OCI-LY3 (cell line): ENCODE measurements at regions not wholly inside any gene's neighbourhood (a gene's known extent, or its start where the extent isn't known, plus 50 kb on each side); places are given as distances from the start of the nearest gene placed in this dataset.

Experiments used
- H2AFZ ChIP-seq: fragments of 200-600, 300-600 bp; shearing (Covaris generic); 2 replicates; pipeline ENCODE4 v1.6.0; 2014; ENCODE audit warnings: antibody characterized with exemption, low read depth, low read length
- H3K27ac ChIP-seq: fragments of 200-600, 300-600 bp; sonication (generic); 2 replicates; pipeline ENCODE4 v1.5.1; 2014; ENCODE audit warnings: mild to moderate bottlenecking, low read length, moderate library complexity, mixed read lengths
- H3K27me3 ChIP-seq: fragments of 200-600, 300-600 bp; sonication (generic); 2 replicates; pipeline ENCODE4 v1.6.1; 2014; ENCODE audit warnings: low read depth, low read length, mixed read lengths
- H3K36me3 ChIP-seq: fragments of 200-600, 300-600 bp; sonication (generic); replicated peaks from 2 replicates; pipeline ENCODE3; 2014; ENCODE audit warnings: low read depth, low read length, mixed read lengths
- H3K4me1 ChIP-seq: fragments of 300-600, 200-600 bp; sonication (generic); 2 replicates; pipeline ENCODE4 v1.6.1; 2014; ENCODE audit warnings: low read length, mixed read lengths
- H3K4me2 ChIP-seq: fragments of 200-600, 300-600 bp; sonication (generic); 2 replicates; pipeline ENCODE4 v1.6.1; 2014; ENCODE audit warnings: low read length, mixed read lengths
- H3K4me3 ChIP-seq: fragments of 300-600, 200-600 bp; sonication (generic); 2 replicates; pipeline ENCODE4 v1.5.1; 2014; ENCODE audit warnings: antibody characterized with exemption, mild to moderate bottlenecking, low read length, moderate library complexity
- H3K79me2 ChIP-seq: fragments of 300-600, 200-600 bp; shearing (Covaris generic); 2 replicates; pipeline ENCODE4 v1.6.1; 2014; ENCODE audit warnings: mild to moderate bottlenecking, low read length, mixed read lengths
- H3K9ac ChIP-seq: fragments of 300-600, 200-600 bp; shearing (Covaris generic); 2 replicates; pipeline ENCODE4 v1.6.0; 2014; ENCODE audit warnings: mild to moderate bottlenecking, low read length, moderate library complexity
- H3K9me3 ChIP-seq: fragments of 200-600, 300-600 bp; shearing (Covaris generic); 2 replicates; pipeline ENCODE4 v1.6.1; 2014; ENCODE audit warnings: low read length, mixed read lengths; ENCODE audit not compliant: insufficient read depth
- H4K20me1 ChIP-seq: fragments of 200-600, 300-600 bp; sonication (generic); 2 replicates; pipeline ENCODE4 v1.6.1; 2016; ENCODE audit warnings: low read length, mixed read lengths; ENCODE audit not compliant: insufficient read depth
- CTCF ChIP-seq: fragments of 200-600, 300-600 bp; sonication (generic); IDR thresholded peaks from 2 replicates; pipeline ENCODE4 v1.5.1; 2014; ENCODE audit warnings: antibody characterized with exemption, low read length, low read depth
- EZH2phosphoT487 ChIP-seq: fragments of 200-600 bp; shearing (Covaris generic); IDR thresholded peaks from 2 replicates; pipeline ENCODE4 v1.6.1; 2018; ENCODE audit warnings: antibody characterized with exemption, mixed run types, low read depth

- H3K27me3 ChIP-seq = no peaks in the 10 kb centered on the region
- TF ChIP-seq CTCF = no peak
- no peak for TF ChIP-seq EZH2phosphoT487
- H3K9ac ChIP-seq = no peak overlapping the region
Observed at GRCh38 chr2:142300517-142300916, 169.7 kb upstream of the LRP1B start.

GRCh38 chr2:142299021-142299420, 168.2 kb upstream of the LRP1B start:
- no peak overlapping the region for H3K4me2 ChIP-seq
- TF ChIP-seq EZH2phosphoT487 = no peak
- TF ChIP-seq CTCF = no peak
- no peaks in the 10 kb centered on the region for H3K27me3 ChIP-seq
- no peaks in the 10 kb centered on the region for H3K4me1 ChIP-seq
- H3K36me3 ChIP-seq = no peaks in the 10 kb centered on the region
- H3K79me2 ChIP-seq = no peaks in the 10 kb centered on the region
- no peak overlapping the region for H3K9ac ChIP-seq
- H3K27ac ChIP-seq = no peak overlapping the region
- no peak overlapping the region for H3K4me3 ChIP-seq
- H4K20me1 ChIP-seq = no peaks in the 10 kb centered on the region
- no peak overlapping the region for H2AFZ ChIP-seq
- H3K9me3 ChIP-seq = no peaks in the 10 kb centered on the region

More at GRCh38 chr2:142300517-142300916, 169.7 kb upstream of the LRP1B start:
- no peaks in the 10 kb centered on the region for H3K36me3 ChIP-seq
- no peak overlapping the region for H3K27ac ChIP-seq
- no peaks in the 10 kb centered on the region for H3K4me1 ChIP-seq
- no peaks in the 10 kb centered on the region for H3K79me2 ChIP-seq
- H3K9me3 ChIP-seq = no peaks in the 10 kb centered on the region
- no peak overlapping the region for H2AFZ ChIP-seq
- H3K4me3 ChIP-seq = no peak overlapping the region
- H4K20me1 ChIP-seq = no peaks in the 10 kb centered on the region
- H3K4me2 ChIP-seq = no peak overlapping the region

- TF ChIP-seq EZH2phosphoT487 = no peak
- TF ChIP-seq CTCF = no peak
- no peaks in the 10 kb centered on the region for H3K27me3 ChIP-seq
- no peak overlapping the region for H3K9ac ChIP-seq
- H3K4me3 ChIP-seq = no peak overlapping the region
- no peak overlapping the region for H2AFZ ChIP-seq
- no peak overlapping the region for H3K27ac ChIP-seq
- no peaks in the 10 kb centered on the region for H4K20me1 ChIP-seq
- no peaks in the 10 kb centered on the region for H3K9me3 ChIP-seq
- no peaks in the 10 kb centered on the region for H3K36me3 ChIP-seq
- no peaks in the 10 kb centered on the region for H3K79me2 ChIP-seq
- H3K4me2 ChIP-seq = no peak overlapping the region
- H3K4me1 ChIP-seq = no peaks in the 10 kb centered on the region
Observed at GRCh38 chr2:142294225-142294624, 163.4 kb upstream of the LRP1B start.

GRCh38 chr2:142291969-142292368, 161.2 kb upstream of the LRP1B start:
- Histone ChIP-seq H3K36me3 (no peaks in the 10 kb centered on the region), H3K4me3 (no peak overlapping the region), H3K9ac (no peak overlapping the region), H3K79me2 (no peaks in the 10 kb centered on the region), H3K27me3 (no peaks in the 10 kb centered on the region), H3K4me1 (no peaks in the 10 kb centered on the region), H3K27ac (no peak overlapping the region), H3K9me3 (no peaks in the 10 kb centered on the region), H2AFZ (no peak overlapping the region), H3K4me2 (no peak overlapping the region), H4K20me1 (no peaks in the 10 kb centered on the region)
- TF ChIP-seq CTCF (no peak), EZH2phosphoT487 (no peak)
